ENCODE measurements at regions not wholly inside any gene's neighbourhood (a gene's known extent, or its start where the extent isn't known, plus 50 kb on each side); places are given as distances from the start of the nearest gene placed in this dataset.

GRCh38 chr16:59161679-59162078 lies 427.6 kb upstream of the GOT2 start:
- Mint-ChIP-seq H3K36me3 (ENCODE audit: unreplicated experiment) (peaks cover 6% of the 10 kb centered on the region), H3K27ac (ENCODE audit: unreplicated experiment) (no peak overlapping the region), H3K4me3 (ENCODE audit: unreplicated experiment) (no peak overlapping the region), H3K27me3 (ENCODE audit: unreplicated experiment) (no peaks in the 10 kb centered on the region), H3K9me3 (ENCODE audit: unreplicated experiment) (no peaks in the 10 kb centered on the region), H3K4me1 (ENCODE audit: low read depth, unreplicated experiment) (no peaks in the 10 kb centered on the region)
- no peak for DNase-seq
- TF ChIP-seq CTCF (IDR thresholded peaks at IDR 0.05; ENCODE audit: partially characterized antibody, unreplicated experiment), result no peak

GRCh38 chr16:59154295-59154694 lies 420.2 kb upstream of the GOT2 start:
- H3K27me3 Mint-ChIP-seq (ENCODE audit: unreplicated experiment), result no peaks in the 10 kb centered on the region
- H3K4me3 Mint-ChIP-seq (ENCODE audit: unreplicated experiment), result no peak overlapping the region
- no peak overlapping the region for H3K27ac Mint-ChIP-seq (ENCODE audit: unreplicated experiment)
- no peak for DNase-seq
- peaks cover 1% of the 10 kb centered on the region for H3K4me1 Mint-ChIP-seq (ENCODE audit: low read depth, unreplicated experiment)
- no peaks in the 10 kb centered on the region for H3K36me3 Mint-ChIP-seq (ENCODE audit: unreplicated experiment)
- H3K9me3 Mint-ChIP-seq (ENCODE audit: unreplicated experiment), result no peaks in the 10 kb centered on the region
- no peak for TF ChIP-seq CTCF (IDR thresholded peaks at IDR 0.05; ENCODE audit: partially characterized antibody, unreplicated experiment)

GRCh38 chr16:59148769-59149155 lies 414.6 kb upstream of the GOT2 start:
- H3K4me1 Mint-ChIP-seq (ENCODE audit: low read depth, unreplicated experiment), result peaks cover 7% of the 10 kb centered on the region
- H3K9me3 Mint-ChIP-seq (ENCODE audit: unreplicated experiment), result no peaks in the 10 kb centered on the region
- no peak for DNase-seq
- H3K27ac Mint-ChIP-seq (ENCODE audit: unreplicated experiment), result no peak overlapping the region
- H3K4me3 Mint-ChIP-seq (ENCODE audit: unreplicated experiment), result no peak overlapping the region
- no peaks in the 10 kb centered on the region for H3K27me3 Mint-ChIP-seq (ENCODE audit: unreplicated experiment)
- H3K36me3 Mint-ChIP-seq (ENCODE audit: unreplicated experiment), result no peaks in the 10 kb centered on the region
- no peak for TF ChIP-seq CTCF (IDR thresholded peaks at IDR 0.05; ENCODE audit: partially characterized antibody, unreplicated experiment)

DNA sequence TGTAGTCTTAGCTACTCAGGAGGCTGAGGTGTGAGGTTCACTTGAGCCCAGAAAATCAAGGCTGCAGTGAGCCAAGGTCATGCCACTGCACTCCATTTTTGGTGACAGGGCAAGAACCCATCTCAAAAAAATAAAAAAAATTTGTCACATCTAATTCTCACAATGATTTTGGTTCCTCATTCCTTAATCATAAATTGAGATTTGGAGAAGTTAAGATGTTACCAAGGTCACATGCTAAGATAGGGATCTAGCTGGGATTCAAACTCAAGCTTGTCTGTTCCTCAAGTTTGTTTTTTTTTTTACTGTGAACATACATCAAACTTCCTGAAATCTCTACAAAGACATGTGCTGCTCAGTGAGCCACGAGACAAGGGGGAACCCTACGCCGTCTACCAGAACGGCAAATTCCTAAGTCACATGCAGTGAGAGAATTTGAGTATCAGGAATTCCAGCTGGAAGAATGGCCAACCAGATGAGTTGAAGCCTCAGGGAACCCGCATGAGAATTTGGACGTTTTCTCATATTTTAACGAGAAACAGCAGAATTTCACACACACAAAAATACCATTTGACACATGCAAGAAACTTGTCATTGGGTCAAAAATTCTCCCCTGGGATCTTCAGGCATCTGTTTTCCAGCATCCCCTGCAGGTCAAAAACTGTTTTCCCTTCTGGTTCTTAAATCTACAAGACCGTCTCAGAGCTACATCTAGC lies 414.1 kb upstream of the GOT2 start:
- DNase-seq, result no peak
- no peak for TF ChIP-seq CTCF (IDR thresholded peaks at IDR 0.05; ENCODE audit: partially characterized antibody, unreplicated experiment)
- Mint-ChIP-seq H3K9me3 (ENCODE audit: unreplicated experiment) (no peaks in the 10 kb centered on the region), H3K4me3 (ENCODE audit: unreplicated experiment) (no peak overlapping the region), H3K4me1 (ENCODE audit: low read depth, unreplicated experiment) (peaks cover 7% of the 10 kb centered on the region), H3K36me3 (ENCODE audit: unreplicated experiment) (no peaks in the 10 kb centered on the region), H3K27ac (ENCODE audit: unreplicated experiment) (no peak overlapping the region), H3K27me3 (ENCODE audit: unreplicated experiment) (no peaks in the 10 kb centered on the region)

DNA sequence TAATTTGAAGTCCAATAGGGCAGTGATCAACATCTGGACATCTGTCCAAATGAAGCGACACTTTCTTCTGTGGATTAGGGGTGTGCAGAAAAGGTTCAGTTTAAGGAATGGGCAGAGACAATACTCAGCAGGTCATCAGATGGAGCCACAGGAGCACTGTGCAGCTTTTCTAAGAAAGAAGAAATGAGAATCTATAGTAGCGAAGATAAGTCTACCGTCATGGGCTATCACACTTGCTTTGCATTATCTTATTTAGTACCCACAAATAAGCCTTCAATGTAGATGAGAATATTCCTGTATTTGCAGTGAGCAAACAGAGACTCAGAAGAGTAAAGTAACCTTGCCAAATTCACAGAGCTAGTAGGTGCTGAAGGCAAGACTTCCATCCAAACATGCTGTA lies 412.0 kb upstream of the GOT2 start:
- Mint-ChIP-seq H3K4me3 (ENCODE audit: unreplicated experiment) (no peak overlapping the region), H3K27me3 (ENCODE audit: unreplicated experiment) (no peaks in the 10 kb centered on the region), H3K9me3 (ENCODE audit: unreplicated experiment) (no peaks in the 10 kb centered on the region), H3K27ac (ENCODE audit: unreplicated experiment) (no peak overlapping the region), H3K4me1 (ENCODE audit: low read depth, unreplicated experiment) (peaks cover 5% of the 10 kb centered on the region), H3K36me3 (ENCODE audit: unreplicated experiment) (no peaks in the 10 kb centered on the region)
- no peak for TF ChIP-seq CTCF (IDR thresholded peaks at IDR 0.05; ENCODE audit: partially characterized antibody, unreplicated experiment)
- no peak for DNase-seq

Measured in glutamatergic neuron (in vitro differentiated cells).